T47D (cell line): ENCODE measurements at regions not wholly inside any gene's neighbourhood (a gene's known extent, or its start where the extent isn't known, plus 50 kb on each side); places are given as distances from the start of the nearest gene placed in this dataset.
"Not testable (repeated sequence)": the region's sequence is repeated elsewhere in the genome, so short reads cannot be mapped to it uniquely, and the experiment has no call there.

Experiments
- DNase-seq, 2 experiments: peaks; one replicate each; pipeline versions ENCODE4 v3.0.0 to v3.0.0-alpha.2; 2011 to 2012; ENCODE audit warnings: low read depth in 1 of 2, low spot score in 1 of 2
- JUND ChIP-seq: IDR thresholded peaks from 2 replicates; pipeline ENCODE4 v1.6.1; 2012; ENCODE audit warnings: low read depth
- in situ Hi-C: cut with HindIII; loops from 2 replicates; pipeline ENCODE4 v1.10.0; 2016; ENCODE audit warnings: low sequenced_read_pairs, low pct_unique_long_range_greater_than_20kb

DNA sequence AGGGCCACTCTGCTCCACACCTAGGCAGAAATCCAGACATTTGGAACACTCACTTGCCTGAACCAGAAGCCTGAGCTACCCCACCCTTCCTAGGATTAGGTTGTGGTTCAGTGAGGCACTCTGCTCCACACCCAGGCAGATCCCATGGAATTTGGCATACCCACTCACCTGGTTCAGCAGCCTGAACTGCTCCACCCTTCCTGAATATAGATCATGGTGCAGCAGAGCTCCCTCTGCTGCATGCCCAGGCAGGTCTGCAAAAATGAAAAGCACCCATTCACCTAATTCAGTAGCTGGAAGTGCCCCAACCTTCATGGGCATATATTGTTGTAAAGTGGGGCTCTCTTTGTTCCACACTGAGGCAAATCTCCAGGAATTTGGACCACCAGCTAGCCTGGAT, 185.1 kb upstream of the CNTNAP5 start:
- in situ Hi-C loops = no loop called here

DNA sequence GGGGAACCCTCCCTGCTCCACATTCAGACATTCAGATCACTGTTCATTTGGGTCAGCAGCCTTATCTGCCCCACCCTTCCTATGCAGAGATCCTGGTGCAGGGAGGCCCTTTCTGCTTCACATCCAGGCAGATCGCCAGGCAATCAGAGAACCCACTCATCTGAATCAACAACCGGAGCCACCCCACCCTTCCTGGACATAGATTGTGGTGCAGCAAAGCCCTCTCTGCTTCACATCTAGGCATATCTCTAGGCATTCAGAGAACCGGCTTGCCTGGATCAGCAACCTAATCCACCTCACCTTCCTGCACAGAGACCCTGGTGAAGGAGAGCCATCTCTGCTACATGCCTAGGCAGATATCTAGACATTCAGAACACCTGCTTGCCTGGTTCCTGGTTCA, 184.5 kb upstream of the CNTNAP5 start:
- no peak for DNase-seq
- no peak for TF ChIP-seq JUND
- in situ Hi-C loops = no loop called here

More for the DNA sequence above, 185.1 kb upstream of the CNTNAP5 start:
- no peak for TF ChIP-seq JUND
- DNase-seq = peak in 1 of 2 experiments; percentile 10

DNA sequence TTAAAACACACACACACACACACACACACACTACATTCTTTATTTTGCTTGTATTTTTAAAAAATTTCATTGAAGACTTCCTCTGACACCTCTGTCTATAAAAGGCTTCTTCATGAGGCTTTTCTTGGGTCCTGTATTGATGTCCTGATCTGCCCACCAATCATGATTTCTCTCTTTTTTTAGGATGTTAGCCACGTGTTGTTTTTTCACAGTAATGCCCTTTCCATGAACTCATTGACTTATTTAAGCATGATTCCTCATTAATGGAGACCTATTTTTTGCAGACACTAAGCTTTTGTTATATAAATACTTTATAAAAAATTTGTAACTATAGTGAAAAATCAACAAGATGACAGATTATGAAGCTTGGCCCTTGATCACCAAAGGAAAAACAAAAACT, 173.8 kb upstream of the CNTNAP5 start:
- no peak for DNase-seq
- in situ Hi-C loops = no loop called here

GRCh38 chr2:123853161-123853560, 171.9 kb upstream of the CNTNAP5 start:
- in situ Hi-C loops = no loop called here
- DNase-seq = no peak
- TF ChIP-seq JUND = no peak

More for the DNA sequence above, 173.8 kb upstream of the CNTNAP5 start:
- TF ChIP-seq JUND = no peak

- in situ Hi-C loops = not testable (repeated sequence)
Observed at GRCh38 chr2:123859031-123859430, 166.1 kb upstream of the CNTNAP5 start.

DNA sequence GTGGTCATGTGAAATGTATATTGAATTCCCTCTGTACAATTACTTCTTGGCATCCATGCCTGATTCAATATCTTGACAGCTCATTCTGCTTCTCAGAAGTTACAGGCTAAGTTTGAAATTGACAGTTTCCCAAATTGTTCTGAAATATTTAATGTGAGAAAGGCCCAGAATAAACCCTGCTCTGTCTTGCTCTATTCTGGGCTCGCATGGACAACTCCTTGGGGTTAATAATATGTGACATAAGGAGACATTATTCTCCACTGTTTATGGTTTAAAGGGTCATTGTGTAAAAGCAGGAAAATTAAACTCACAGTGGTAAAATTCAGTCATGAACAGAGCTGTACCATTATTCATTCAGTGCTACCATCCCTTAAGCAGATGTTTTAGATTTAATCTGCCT, 160.7 kb upstream of the CNTNAP5 start:
- TF ChIP-seq JUND = no peak
- in situ Hi-C loops = no loop called here
- DNase-seq = no peak

More at GRCh38 chr2:123859031-123859430, 166.1 kb upstream of the CNTNAP5 start:
- not testable (repeated sequence) for DNase-seq

GRCh38 chr2:123870206-123870880, 154.7 kb upstream of the CNTNAP5 start:
- in situ Hi-C loops = no loop called here
- no peak for DNase-seq
- TF ChIP-seq JUND = no peak

DNA sequence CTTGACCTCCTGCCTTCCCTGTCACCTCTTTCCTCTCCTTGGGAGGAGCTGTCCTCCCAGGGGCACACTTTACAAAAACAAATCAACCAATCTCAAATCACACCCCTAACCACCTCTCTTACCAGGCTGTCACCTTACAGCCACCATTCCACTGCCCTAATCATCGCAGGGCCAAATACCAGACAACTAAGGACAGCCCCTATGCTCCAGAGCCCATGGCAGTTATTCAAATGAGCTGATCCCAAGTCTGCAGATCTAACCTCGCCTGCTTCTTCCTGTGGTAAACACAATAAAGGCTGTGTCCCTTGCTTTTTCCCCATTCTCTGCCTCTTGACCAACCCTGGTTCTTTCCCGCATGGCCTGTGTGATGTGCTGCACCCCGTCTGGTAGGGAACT, 154.2 kb upstream of the CNTNAP5 start:
- DNase-seq = no peak
- no peak for TF ChIP-seq JUND
- in situ Hi-C loops = no loop called here

DNA sequence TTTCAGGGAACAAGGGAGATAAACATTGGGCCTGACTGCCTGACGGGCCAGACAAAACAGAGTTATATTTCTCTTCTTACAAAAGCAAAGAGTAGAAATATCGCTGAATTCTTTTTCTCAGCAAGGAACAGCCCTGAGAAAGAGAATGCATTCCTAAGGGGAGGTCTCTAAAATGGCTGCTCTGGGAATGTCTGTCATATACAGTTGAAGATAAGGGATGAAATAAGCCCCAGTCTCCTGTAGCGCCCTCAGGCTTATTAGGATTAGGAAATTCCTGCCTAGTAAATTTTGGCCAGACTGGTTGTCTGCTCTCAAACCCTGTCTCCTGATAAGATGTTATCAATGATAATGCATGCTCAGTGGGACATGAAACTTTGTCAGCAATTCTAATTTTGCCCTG, 134.9 kb upstream of the CNTNAP5 start:
- in situ Hi-C loops = no loop called here
- TF ChIP-seq JUND = no peak
- peak in 1 of 2 experiments; percentile 10 for DNase-seq

DNA sequence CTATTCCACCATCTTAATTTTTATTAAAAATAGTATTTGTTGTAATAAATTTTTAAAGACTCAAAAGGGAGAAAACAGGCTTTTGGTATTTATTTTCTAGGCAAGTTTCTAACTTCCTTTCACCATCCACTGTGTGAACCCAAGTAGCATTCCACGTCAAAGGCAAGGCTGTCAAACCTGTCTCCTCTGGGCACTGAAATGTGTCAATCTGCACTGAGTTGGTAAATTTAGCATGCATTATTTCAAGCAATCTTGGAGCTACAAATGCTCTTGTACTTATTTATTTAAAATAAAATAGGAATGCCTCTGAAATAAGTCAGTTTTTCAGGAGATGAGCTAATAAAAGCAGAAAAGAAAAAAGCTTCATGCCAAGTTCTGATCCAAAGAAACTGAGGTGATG, 130.9 kb upstream of the CNTNAP5 start:
- TF ChIP-seq JUND = no peak
- DNase-seq = no peak
- in situ Hi-C loops = no loop called here

GRCh38 chr2:123895651-123896050, 129.4 kb upstream of the CNTNAP5 start:
- in situ Hi-C loops = no loop called here
- DNase-seq = no peak
- no peak for TF ChIP-seq JUND

- in situ Hi-C loops = no loop called here
- no peak for DNase-seq
Observed at GRCh38 chr2:123901256-123901655, 123.8 kb upstream of the CNTNAP5 start.

DNA sequence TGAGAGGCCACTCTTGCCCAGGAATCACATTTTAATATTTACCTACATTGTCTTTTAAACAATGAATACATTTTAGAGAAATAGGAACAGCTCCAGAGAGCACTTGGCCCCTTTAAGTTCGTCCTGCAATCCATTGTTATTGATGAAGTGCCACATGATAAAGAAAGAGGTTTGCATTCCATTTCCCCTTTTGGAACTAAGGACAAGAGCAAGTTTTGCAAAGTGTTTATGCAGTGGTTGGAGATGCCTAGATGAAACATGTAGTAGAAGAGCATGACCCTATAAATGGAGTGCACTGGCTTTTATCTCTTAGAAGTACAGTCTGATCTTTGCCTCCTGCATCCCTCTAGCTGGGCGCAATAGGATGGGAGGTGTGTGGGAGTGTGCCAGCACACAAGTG, 118.7 kb upstream of the CNTNAP5 start:
- in situ Hi-C loops = no loop called here
- TF ChIP-seq JUND = no peak
- no peak for DNase-seq

More at GRCh38 chr2:123901256-123901655, 123.8 kb upstream of the CNTNAP5 start:
- no peak for TF ChIP-seq JUND

- TF ChIP-seq JUND = no peak
- no peak for DNase-seq
- in situ Hi-C loops = no loop called here
Observed at GRCh38 chr2:123908522-123908921, 116.6 kb upstream of the CNTNAP5 start.

- no peak for TF ChIP-seq JUND
- DNase-seq = no peak
- in situ Hi-C loops = no loop called here
Observed at GRCh38 chr2:123912171-123912570, 112.9 kb upstream of the CNTNAP5 start.
